Activated CD4-positive, alpha-beta memory T cell treated with anti-CD3 and anti-CD28 coated beads for 36 hours (primary cell): ENCODE measurements at regions not wholly inside any gene's neighbourhood (a gene's known extent, or its start where the extent isn't known, plus 50 kb on each side); places are given as distances from the start of the nearest gene placed in this dataset.
"Not testable (repeated sequence)": the region's sequence is repeated elsewhere in the genome, so short reads cannot be mapped to it uniquely, and the experiment has no call there.

Source experiments
- CTCF ChIA-PET: fragments of 350-600 bp; sonication (Branson Sonifier 250); formaldehyde crosslinking; loops from one replicate; lab custom pipeline; 2021; ENCODE audit warnings: antibody characterized with exemption, inconsistent platforms; lab: Charles Lee
- POLR2A ChIA-PET: fragments of 350-600 bp; sonication (Branson Sonifier 250); formaldehyde crosslinking; loops from one replicate; lab custom pipeline; 2021; ENCODE audit warnings: antibody characterized with exemption; lab: Charles Lee
- DNase-seq: peaks from one replicate; pipeline ENCODE4 v3.0.0-alpha.2; 2020
- H3K27ac Mint-ChIP-seq: one replicate; pipeline ENCODE4 v1.8.0; 2021; ENCODE audit warnings: mixed read lengths
- H3K27me3 Mint-ChIP-seq: one replicate; pipeline ENCODE4 v1.8.0; 2021; ENCODE audit warnings: mixed read lengths
- H3K36me3 Mint-ChIP-seq: one replicate; pipeline ENCODE4 v1.8.0; 2021; ENCODE audit warnings: mixed read lengths
- H3K4me1 Mint-ChIP-seq: one replicate; pipeline ENCODE4 v1.8.0; 2021; ENCODE audit warnings: low read depth, mixed read lengths
- H3K4me3 Mint-ChIP-seq: one replicate; pipeline ENCODE4 v1.8.0; 2021; ENCODE audit warnings: mild to moderate bottlenecking, mixed read lengths
- H3K9me3 Mint-ChIP-seq: one replicate; pipeline ENCODE4 v1.8.0; 2021; ENCODE audit warnings: mixed read lengths
- intact Hi-C: fragments of 100-400 bp; cut with micrococcal nuclease; formaldehyde crosslinking; loops from one replicate; pipeline ENCODE4 v1.15.1; 2023

GRCh38 chr13:109331011-109331433 is 455.4 kb downstream of the IRS2 start:
- intact Hi-C loops: no loop called here
- H3K27me3 Mint-ChIP-seq: peaks cover 6% of the 10 kb centered on the region

DNA sequence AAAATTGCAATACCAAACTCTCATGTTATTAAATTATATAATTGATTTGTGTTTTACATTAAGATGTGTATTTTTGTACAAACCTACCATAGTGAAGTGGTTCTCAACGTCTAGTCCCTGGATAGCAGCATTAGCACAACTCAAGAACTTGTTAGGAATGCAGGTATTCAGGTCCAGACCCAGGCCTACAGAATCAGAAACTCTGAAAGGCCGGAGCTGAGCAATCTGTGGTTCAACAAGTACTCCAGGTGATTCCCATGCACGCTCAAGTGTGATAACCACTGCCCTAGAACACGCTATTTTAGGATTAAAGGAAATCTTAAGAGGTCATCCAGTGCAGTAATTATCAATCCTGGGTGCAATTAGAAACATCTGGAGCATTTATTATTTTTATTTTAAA is 456.3 kb downstream of the IRS2 start:
- Mint-ChIP-seq H3K4me3 (no peak overlapping the region), H3K36me3 (no peaks in the 10 kb centered on the region), H3K9me3 (no peaks in the 10 kb centered on the region), H3K4me1 (no peaks in the 10 kb centered on the region), H3K27me3 (peaks cover 6% of the 10 kb centered on the region), H3K27ac (no peak overlapping the region)
- intact Hi-C loops: no loop called here
- DNase-seq: no peak
- POLR2A ChIA-PET: no interaction called here
- CTCF ChIA-PET: no interaction called here

More at GRCh38 chr13:109331011-109331433, 455.4 kb downstream of the IRS2 start:
- ChIA-PET CTCF (no interaction called here), POLR2A (no interaction called here)
- Mint-ChIP-seq H3K4me1 (no peaks in the 10 kb centered on the region), H3K27ac (no peak overlapping the region), H3K4me3 (no peak overlapping the region), H3K36me3 (no peaks in the 10 kb centered on the region), H3K9me3 (no peaks in the 10 kb centered on the region)
- no peak for DNase-seq

- ChIA-PET POLR2A (no interaction called here), CTCF (no interaction called here)
- Mint-ChIP-seq H3K36me3 (no peaks in the 10 kb centered on the region), H3K27me3 (no peaks in the 10 kb centered on the region), H3K4me3 (no peak overlapping the region), H3K4me1 (no peaks in the 10 kb centered on the region), H3K9me3 (no peaks in the 10 kb centered on the region), H3K27ac (no peak overlapping the region)
- intact Hi-C loops: no loop called here
- no peak for DNase-seq
Measured at GRCh38 chr13:109329175-109329574, 457.2 kb downstream of the IRS2 start.

GRCh38 chr13:109326601-109327000 is 459.8 kb downstream of the IRS2 start:
- POLR2A ChIA-PET: no interaction called here
- Mint-ChIP-seq H3K4me1 (no peaks in the 10 kb centered on the region), H3K27me3 (no peaks in the 10 kb centered on the region), H3K27ac (no peak overlapping the region), H3K4me3 (no peak overlapping the region), H3K9me3 (no peaks in the 10 kb centered on the region), H3K36me3 (no peaks in the 10 kb centered on the region)
- DNase-seq: no peak
- CTCF ChIA-PET: no interaction called here
- intact Hi-C loops: no loop called here

- H3K36me3 Mint-ChIP-seq: no peaks in the 10 kb centered on the region
- CTCF ChIA-PET: no interaction called here
Measured at GRCh38 chr13:109323338-109323737, 463.0 kb downstream of the IRS2 start.

DNA sequence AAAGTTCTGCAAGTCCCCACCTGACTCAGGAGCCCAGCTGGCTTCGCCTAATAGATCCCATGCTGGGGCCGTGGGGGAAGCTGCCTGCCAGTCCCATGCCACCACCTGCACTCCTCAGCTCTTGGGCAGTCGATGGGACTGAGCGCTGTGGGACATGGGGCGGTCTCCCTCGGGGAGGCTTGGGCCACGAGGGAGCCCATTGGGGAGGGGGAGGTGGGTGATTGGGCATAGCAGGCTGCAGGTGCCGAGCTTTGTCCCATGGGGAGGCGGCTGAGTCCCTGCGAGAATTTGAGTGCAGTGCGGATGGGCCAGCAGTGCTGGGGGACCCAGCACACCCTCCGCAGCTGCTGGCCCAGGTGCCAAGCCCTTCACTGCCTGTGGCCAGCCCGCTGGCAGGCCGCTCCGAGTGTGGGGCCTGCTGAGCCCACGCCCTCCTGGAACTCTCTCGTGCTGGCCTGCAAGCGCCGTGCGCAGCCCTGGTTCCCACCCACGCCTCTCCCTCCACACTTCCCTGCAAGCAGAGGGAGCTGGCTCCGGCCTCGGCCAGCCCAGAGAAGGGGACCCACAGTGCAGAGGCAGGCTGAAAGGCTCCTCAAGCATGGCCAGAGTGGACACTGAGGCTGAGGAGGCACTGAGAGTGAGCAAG is 467.3 kb downstream of the IRS2 start:
- H3K4me1 Mint-ChIP-seq: no peaks in the 10 kb centered on the region

More at GRCh38 chr13:109323338-109323737, 463.0 kb downstream of the IRS2 start:
- no peaks in the 10 kb centered on the region for H3K4me1 Mint-ChIP-seq
- no peak for DNase-seq
- POLR2A ChIA-PET: no interaction called here
- H3K4me3 Mint-ChIP-seq: no peak overlapping the region
- H3K27me3 Mint-ChIP-seq: no peaks in the 10 kb centered on the region
- no peaks in the 10 kb centered on the region for H3K9me3 Mint-ChIP-seq
- intact Hi-C loops: no loop called here
- no peak overlapping the region for H3K27ac Mint-ChIP-seq

GRCh38 chr13:109315481-109315880 is 470.9 kb downstream of the IRS2 start:
- Mint-ChIP-seq H3K27me3 (peaks cover 3% of the 10 kb centered on the region), H3K36me3 (no peaks in the 10 kb centered on the region), H3K9me3 (no peaks in the 10 kb centered on the region), H3K4me1 (no peaks in the 10 kb centered on the region), H3K27ac (no peak overlapping the region), H3K4me3 (no peak overlapping the region)
- POLR2A ChIA-PET: no interaction called here
- intact Hi-C loops: no loop called here
- DNase-seq: no peak
- CTCF ChIA-PET: no interaction called here

More for the DNA sequence above, 467.3 kb downstream of the IRS2 start:
- Mint-ChIP-seq H3K9me3 (no peaks in the 10 kb centered on the region), H3K4me3 (no peak overlapping the region), H3K27ac (no peak overlapping the region), H3K27me3 (peaks cover 2% of the 10 kb centered on the region), H3K36me3 (no peaks in the 10 kb centered on the region)
- ChIA-PET CTCF (no interaction called here), POLR2A (no interaction called here)
- intact Hi-C loops: no loop called here
- no peak for DNase-seq

GRCh38 chr13:109314101-109314500 is 472.3 kb downstream of the IRS2 start:
- DNase-seq: no peak
- CTCF ChIA-PET: no interaction called here
- peaks cover 3% of the 10 kb centered on the region for H3K27me3 Mint-ChIP-seq

DNA sequence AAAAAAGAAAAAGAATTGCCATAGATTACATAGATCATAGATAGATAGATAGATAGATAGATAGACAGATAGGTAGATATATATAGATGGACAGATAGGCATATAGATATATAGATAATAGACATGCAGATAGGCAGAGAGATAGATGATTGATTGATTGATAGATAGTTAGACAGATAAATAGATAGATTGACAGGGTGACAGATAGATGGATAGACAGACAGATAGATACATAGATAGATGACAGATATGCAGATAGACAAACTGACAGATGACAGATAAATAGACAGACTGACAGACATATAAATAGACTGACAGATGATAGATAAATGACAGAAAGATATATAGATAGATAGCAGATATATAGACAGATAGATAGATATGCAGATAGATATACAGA is 474.0 kb downstream of the IRS2 start:
- POLR2A ChIA-PET: no interaction called here

More at GRCh38 chr13:109314101-109314500, 472.3 kb downstream of the IRS2 start:
- Mint-ChIP-seq H3K4me1 (no peaks in the 10 kb centered on the region), H3K4me3 (no peak overlapping the region), H3K27ac (no peak overlapping the region), H3K9me3 (no peaks in the 10 kb centered on the region), H3K36me3 (no peaks in the 10 kb centered on the region)
- intact Hi-C loops: no loop called here
- POLR2A ChIA-PET: no interaction called here

GRCh38 chr13:109311431-109311976 is 474.9 kb downstream of the IRS2 start:
- POLR2A ChIA-PET, H3K4me3 Mint-ChIP-seq, DNase-seq, CTCF ChIA-PET, intact Hi-C loops, H3K27ac Mint-ChIP-seq, H3K4me1 Mint-ChIP-seq, H3K27me3 Mint-ChIP-seq, H3K9me3 Mint-ChIP-seq, H3K36me3 Mint-ChIP-seq: not testable (repeated sequence)

More for the DNA sequence above, 474.0 kb downstream of the IRS2 start:
- DNase-seq: no peak
- Mint-ChIP-seq H3K36me3 (no peaks in the 10 kb centered on the region), H3K27me3 (peaks cover 3% of the 10 kb centered on the region), H3K27ac (no peak overlapping the region), H3K9me3 (no peaks in the 10 kb centered on the region), H3K4me3 (no peak overlapping the region), H3K4me1 (no peaks in the 10 kb centered on the region)
- CTCF ChIA-PET: no interaction called here
- intact Hi-C loops: no loop called here

DNA sequence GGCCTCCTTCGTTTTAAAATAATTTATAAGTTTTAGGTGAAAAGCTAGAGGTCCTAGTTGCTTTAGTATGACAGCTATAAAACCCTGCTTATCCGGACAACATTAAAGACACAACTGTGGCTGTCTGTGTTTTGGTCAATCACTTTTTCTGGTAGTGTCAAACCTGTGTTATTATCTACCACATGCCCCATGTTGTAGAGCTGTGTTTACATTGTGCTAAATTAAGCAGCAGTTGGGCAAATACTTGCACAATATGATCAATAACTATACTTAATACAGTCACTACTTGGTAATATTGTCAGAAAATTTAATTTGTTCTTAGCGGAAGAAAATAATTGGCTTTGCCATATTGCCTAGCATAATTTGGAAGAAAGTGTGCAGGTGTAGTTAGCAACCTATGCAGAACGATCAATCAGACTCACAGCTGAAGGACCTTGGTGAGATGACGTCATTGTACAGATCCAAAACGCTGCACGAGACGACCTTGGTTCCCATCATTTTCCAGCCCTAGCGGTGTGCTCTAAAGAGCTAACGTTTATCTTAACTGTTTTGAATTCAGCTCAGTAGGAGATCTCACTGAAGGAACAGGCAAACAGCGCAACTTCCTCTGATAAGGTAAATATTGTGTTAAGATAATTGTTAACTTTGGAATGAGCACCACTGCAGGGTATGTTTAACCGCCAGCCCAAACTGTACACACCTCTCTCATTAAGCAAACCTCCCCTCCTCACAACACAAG is 476.6 kb downstream of the IRS2 start:
- Mint-ChIP-seq H3K36me3 (no peaks in the 10 kb centered on the region), H3K27ac (no peak overlapping the region), H3K4me1 (no peaks in the 10 kb centered on the region), H3K9me3 (no peaks in the 10 kb centered on the region), H3K4me3 (no peak overlapping the region), H3K27me3 (peaks cover 3% of the 10 kb centered on the region)
- ChIA-PET CTCF (no interaction called here), POLR2A (no interaction called here)
- intact Hi-C loops: no loop called here
- no peak for DNase-seq

DNA sequence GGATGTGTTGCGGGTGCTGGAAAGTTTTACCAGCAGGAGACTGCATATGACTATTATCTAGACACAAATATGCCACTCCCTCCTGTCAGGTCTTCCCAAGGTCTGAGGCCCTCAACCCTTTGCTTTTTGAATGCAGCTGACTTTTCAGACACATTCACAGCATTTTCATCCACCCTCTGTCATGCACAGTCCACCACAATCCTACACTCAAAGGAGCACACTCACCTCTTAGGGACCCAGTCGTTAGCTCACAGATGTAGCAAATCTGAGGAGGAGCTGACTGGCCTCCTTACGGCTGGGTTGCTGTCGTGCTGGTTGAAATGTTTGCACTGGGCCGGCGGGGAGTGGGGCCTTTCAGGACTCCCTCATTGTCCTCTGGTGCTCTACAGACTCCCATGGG is 479.4 kb downstream of the IRS2 start:
- Mint-ChIP-seq H3K36me3 (no peaks in the 10 kb centered on the region), H3K27me3 (no peaks in the 10 kb centered on the region), H3K27ac (no peak overlapping the region), H3K4me1 (no peaks in the 10 kb centered on the region), H3K4me3 (no peak overlapping the region), H3K9me3 (no peaks in the 10 kb centered on the region)
- intact Hi-C loops: no loop called here
- CTCF ChIA-PET: no interaction called here
- POLR2A ChIA-PET: no interaction called here
- DNase-seq: no peak
